H9 (cell line): ENCODE measurements at regions not wholly inside any gene's neighbourhood (a gene's known extent, or its start where the extent isn't known, plus 50 kb on each side); places are given as distances from the start of the nearest gene placed in this dataset.

Source experiments
- DNase-seq: peaks from one replicate; pipeline ENCODE4 v3.0.0-alpha.2; 2017
- H2AFZ ChIP-seq: one replicate; pipeline ENCODE4 v1.6.1; 2013; ENCODE audit warnings: mild to moderate bottlenecking, low read length, control low read depth, moderate library complexity
- H2AK5ac ChIP-seq: 2 replicates; pipeline ENCODE4 v1.6.1; 2013; ENCODE audit warnings: low read length, control low read depth, mixed read lengths; ENCODE audit not compliant: insufficient read length
- H2BK120ac ChIP-seq: one replicate; pipeline ENCODE4 v1.6.1; 2013; ENCODE audit warnings: low read depth, mild to moderate bottlenecking, low read length, control low read depth, inconsistent platforms; ENCODE audit not compliant: poor library complexity, severe bottlenecking
- H2BK12ac ChIP-seq: 2 replicates; pipeline ENCODE4 v1.6.1; 2013; ENCODE audit warnings: low read length, control low read depth, mixed read lengths, low read depth; ENCODE audit not compliant: insufficient read length
- H2BK15ac ChIP-seq: 2 replicates; pipeline ENCODE4 v1.6.1; 2013; ENCODE audit warnings: low read depth, low read length, control low read depth
- H2BK20ac ChIP-seq: one replicate; pipeline ENCODE4 v1.6.1; 2013; ENCODE audit warnings: low read depth, mild to moderate bottlenecking, low read length, control low read depth, inconsistent platforms; ENCODE audit not compliant: poor library complexity, severe bottlenecking
- H2BK5ac ChIP-seq: 2 replicates; pipeline ENCODE4 v1.6.1; 2013; ENCODE audit warnings: low read length, control low read depth, mixed read lengths; ENCODE audit not compliant: insufficient read length
- H3K14ac ChIP-seq: 2 replicates; pipeline ENCODE4 v1.6.1; 2013; ENCODE audit warnings: low read length, control low read depth; ENCODE audit not compliant: insufficient read depth
- H3K18ac ChIP-seq: 2 replicates; pipeline ENCODE4 v1.6.1; 2013; ENCODE audit warnings: low read depth, mild to moderate bottlenecking, mixed read lengths, low read length, control low read depth; ENCODE audit not compliant: insufficient read length
- H3K23ac ChIP-seq: 2 replicates; pipeline ENCODE4 v1.6.1; 2013; ENCODE audit warnings: low read length, control low read depth, mixed read lengths, low read depth; ENCODE audit not compliant: insufficient read length
- H3K23me2 ChIP-seq: 2 replicates; pipeline ENCODE4 v1.6.1; 2013; ENCODE audit warnings: low read depth, mild to moderate bottlenecking, mixed read lengths, low read length, control low read depth; ENCODE audit not compliant: insufficient read length, poor library complexity, severe bottlenecking
- H3K27ac ChIP-seq: 2 replicates; pipeline ENCODE4 v1.5.1; 2013; ENCODE audit warnings: low read length, control low read depth, mixed read lengths, low read depth; ENCODE audit not compliant: insufficient read length
- H3K27me3 ChIP-seq: 2 replicates; pipeline ENCODE4 v1.6.1; 2013; ENCODE audit warnings: low read length, control low read depth, inconsistent platforms; ENCODE audit not compliant: insufficient read depth
- H3K4ac ChIP-seq: 2 replicates; pipeline ENCODE4 v1.6.1; 2013; ENCODE audit warnings: low read depth, mild to moderate bottlenecking, control low read depth, inconsistent platforms, low read length, moderate library complexity
- H3K4me1 ChIP-seq: 2 replicates; pipeline ENCODE4 v1.6.1; 2013; ENCODE audit warnings: low read length, control low read depth, inconsistent platforms; ENCODE audit not compliant: insufficient read depth
- H3K4me2 ChIP-seq: 2 replicates; pipeline ENCODE4 v1.6.1; 2013; ENCODE audit warnings: low read length, control low read depth, mixed read lengths; ENCODE audit not compliant: insufficient read length, insufficient read depth
- H3K56ac ChIP-seq: 2 replicates; pipeline ENCODE4 v1.6.1; 2013; ENCODE audit warnings: low read depth, mild to moderate bottlenecking, mixed read lengths, low read length, control low read depth; ENCODE audit not compliant: insufficient read length
- H3K79me1 ChIP-seq: 2 replicates; pipeline ENCODE4 v1.6.1; 2013; ENCODE audit warnings: low read depth, mild to moderate bottlenecking, moderate library complexity, low read length, control low read depth, inconsistent platforms; ENCODE audit not compliant: insufficient read depth, poor library complexity, severe bottlenecking
- H3K79me2 ChIP-seq: 2 replicates; pipeline ENCODE4 v1.6.1; 2013; ENCODE audit warnings: low read length, control low read depth, inconsistent platforms; ENCODE audit not compliant: insufficient read depth
- H3K9ac ChIP-seq: 2 replicates; pipeline ENCODE4 v1.6.1; 2013; ENCODE audit warnings: low read length, control low read depth, mixed read lengths; ENCODE audit not compliant: insufficient read length; ENCODE audit errors: extremely low read depth
- H3K9me3 ChIP-seq: one replicate; pipeline ENCODE4 v1.6.1; 2013; ENCODE audit warnings: low read depth, low read length, inconsistent platforms; ENCODE audit not compliant: control insufficient read depth
- H3T11ph ChIP-seq: one replicate; pipeline ENCODE4 v1.6.1; 2013; ENCODE audit warnings: mild to moderate bottlenecking, low read length, control low read depth, inconsistent platforms
- H4K20me1 ChIP-seq: one replicate; pipeline ENCODE4 v1.6.1; 2013; ENCODE audit not compliant: control insufficient read depth, insufficient read length, insufficient read depth
- H4K5ac ChIP-seq: 2 replicates; pipeline ENCODE4 v1.6.1; 2013; ENCODE audit warnings: low read depth, mild to moderate bottlenecking, mixed read lengths, low read length, control low read depth; ENCODE audit not compliant: insufficient read length
- H4K8ac ChIP-seq: replicated peaks from 2 replicates; pipeline ENCODE4 v1.6.1; 2013; ENCODE audit warnings: low read length, control low read depth, mixed read lengths, low read depth; ENCODE audit not compliant: insufficient read length
- H4K91ac ChIP-seq: 2 replicates; pipeline ENCODE4 v1.6.1; 2013; ENCODE audit warnings: low read depth, mild to moderate bottlenecking, moderate library complexity, mixed read lengths, low read length, control low read depth; ENCODE audit not compliant: insufficient read length
- H3K27ac Mint-ChIP-seq, 3 experiments: 2 replicates in 2 of 3; 3 replicates in 1 of 3; pipeline ENCODE4 v1.8.0; 2020 to 2021; ENCODE audit warnings: mixed read lengths in 3 of 3, mild to moderate bottlenecking in 1 of 3, moderate library complexity in 1 of 3
- H3K27me3 Mint-ChIP-seq: 2 replicates; pipeline ENCODE4 v1.8.0; 2021; ENCODE audit warnings: low read depth, mild to moderate bottlenecking, moderate library complexity, mixed read lengths
- H3K36me3 Mint-ChIP-seq, 3 experiments: 2 replicates in 2 of 3; 3 replicates in 1 of 3; pipeline ENCODE4 v1.8.0; 2020 to 2021; ENCODE audit warnings: low read depth in 3 of 3, mixed read lengths in 3 of 3; ENCODE audit not compliant: insufficient read depth in 1 of 3
- H3K4me1 Mint-ChIP-seq, 2 experiments: 2 replicates each; pipeline ENCODE4 v1.8.0; 2020; ENCODE audit warnings: mixed read lengths in 2 of 2
- H3K4me3 Mint-ChIP-seq, 2 experiments: 2 replicates in 1 of 2; 3 replicates in 1 of 2; pipeline ENCODE4 v1.8.0; 2020 to 2021; ENCODE audit warnings: mild to moderate bottlenecking in 2 of 2, mixed read lengths in 2 of 2, moderate library complexity in 1 of 2
- H3K9me3 Mint-ChIP-seq, 2 experiments: 2 replicates in 1 of 2; 3 replicates in 1 of 2; pipeline ENCODE4 v1.8.0; 2020; ENCODE audit warnings: mild to moderate bottlenecking in 2 of 2, mixed read lengths in 2 of 2, moderate library complexity in 1 of 2
- WGBS: extraction: QIAGEN DNeasy Blood & Tissue Kit; methylation state at CpG from one replicate; pipeline ENCODE4 v1.1.7; 2013; ENCODE audit warnings: missing lambda C conversion rate, low lambda C conversion rate, mixed read lengths; ENCODE audit not compliant: insufficient read length; ENCODE audit errors: extremely low coverage; 5-methylcytosine and 5-hydroxymethylcytosine counted together
- TF ChIP-seq, protein P1 (sequence below): fragments of 200-600 bp; sonication (generic); conservative IDR thresholded peaks from 3 replicates; pipeline ENCODE4 v1.8.0; 2021; ENCODE audit warnings: antibody characterized with exemption, mild to moderate bottlenecking

DNA sequence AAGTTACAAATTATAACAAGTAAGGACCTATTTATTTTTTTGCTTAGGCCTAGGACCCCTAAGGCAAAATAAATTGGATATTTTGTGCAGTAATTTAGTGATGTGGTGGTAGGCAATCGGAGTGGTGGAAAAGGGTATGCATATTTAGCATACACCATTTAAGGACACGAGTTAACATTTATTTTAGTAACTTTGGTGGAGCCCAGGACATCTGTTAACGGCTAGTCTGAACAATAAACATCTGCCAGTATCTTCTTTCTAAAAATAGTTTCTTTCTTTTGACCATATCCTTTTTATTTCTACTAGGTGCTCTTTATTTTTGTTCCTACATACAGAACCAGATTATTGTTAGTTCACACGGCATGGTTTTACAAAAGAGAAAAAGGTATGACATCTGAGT is 326.3 kb downstream of the CHL1 start:
- no peak for DNase-seq
- no peak overlapping the region for H4K91ac ChIP-seq
- H3K23me2 ChIP-seq = no peaks in the 10 kb centered on the region
- H3K56ac ChIP-seq = no peak overlapping the region
- no peak overlapping the region for H2BK15ac ChIP-seq
- H2AK5ac ChIP-seq = no peak overlapping the region
- no peak overlapping the region for H3K4me3 Mint-ChIP-seq
- H3K79me1 ChIP-seq = no peaks in the 10 kb centered on the region
- no peaks in the 10 kb centered on the region for H4K20me1 ChIP-seq
- no peak overlapping the region for H3K23ac ChIP-seq
- WGBS = no CpG with 5 or more reads among the region's 4 CpGs
- H3K79me2 ChIP-seq = no peaks in the 10 kb centered on the region
- no peaks in the 10 kb centered on the region for H3K27me3 Mint-ChIP-seq
- no peak overlapping the region for H2BK120ac ChIP-seq
- TF ChIP-seq, protein P1, sequence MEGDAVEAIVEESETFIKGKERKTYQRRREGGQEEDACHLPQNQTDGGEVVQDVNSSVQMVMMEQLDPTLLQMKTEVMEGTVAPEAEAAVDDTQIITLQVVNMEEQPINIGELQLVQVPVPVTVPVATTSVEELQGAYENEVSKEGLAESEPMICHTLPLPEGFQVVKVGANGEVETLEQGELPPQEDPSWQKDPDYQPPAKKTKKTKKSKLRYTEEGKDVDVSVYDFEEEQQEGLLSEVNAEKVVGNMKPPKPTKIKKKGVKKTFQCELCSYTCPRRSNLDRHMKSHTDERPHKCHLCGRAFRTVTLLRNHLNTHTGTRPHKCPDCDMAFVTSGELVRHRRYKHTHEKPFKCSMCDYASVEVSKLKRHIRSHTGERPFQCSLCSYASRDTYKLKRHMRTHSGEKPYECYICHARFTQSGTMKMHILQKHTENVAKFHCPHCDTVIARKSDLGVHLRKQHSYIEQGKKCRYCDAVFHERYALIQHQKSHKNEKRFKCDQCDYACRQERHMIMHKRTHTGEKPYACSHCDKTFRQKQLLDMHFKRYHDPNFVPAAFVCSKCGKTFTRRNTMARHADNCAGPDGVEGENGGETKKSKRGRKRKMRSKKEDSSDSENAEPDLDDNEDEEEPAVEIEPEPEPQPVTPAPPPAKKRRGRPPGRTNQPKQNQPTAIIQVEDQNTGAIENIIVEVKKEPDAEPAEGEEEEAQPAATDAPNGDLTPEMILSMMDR = no peak
- H3K27ac ChIP-seq = no peak overlapping the region
- H3K9me3 Mint-ChIP-seq = no peaks in the 10 kb centered on the region
- no peak overlapping the region for H3T11ph ChIP-seq
- no peaks in the 10 kb centered on the region for H3K4me1 Mint-ChIP-seq
- no peak overlapping the region for H2BK20ac ChIP-seq
- no peak overlapping the region for H3K4ac ChIP-seq
- H3K9ac ChIP-seq = no peak overlapping the region
- H2BK12ac ChIP-seq = no peak overlapping the region
- H3K4me1 ChIP-seq = no peaks in the 10 kb centered on the region
- H2AFZ ChIP-seq = no peak overlapping the region
- no peak overlapping the region for H3K4me2 ChIP-seq
- no peaks in the 10 kb centered on the region for H3K9me3 ChIP-seq
- H4K5ac ChIP-seq = no peak overlapping the region
- H4K8ac ChIP-seq = no peak overlapping the region
- H3K18ac ChIP-seq = no peak overlapping the region
- H3K27me3 ChIP-seq = no peaks in the 10 kb centered on the region
- H2BK5ac ChIP-seq = no peak overlapping the region
- H3K14ac ChIP-seq = no peak overlapping the region
- H3K36me3 Mint-ChIP-seq = no peaks in the 10 kb centered on the region
- no peak overlapping the region for H3K27ac Mint-ChIP-seq
